Fibroblast of pulmonary artery (primary cell): ENCODE measurements at regions not wholly inside any gene's neighbourhood (a gene's known extent, or its start where the extent isn't known, plus 50 kb on each side); places are given as distances from the start of the nearest gene placed in this dataset.

Source experiments
- DNase-seq: peaks from one replicate; pipeline ENCODE4 v3.0.0-alpha.2; 2010; ENCODE audit warnings: low read depth
- H3K4me3 ChIP-seq: replicated peaks from 2 replicates; pipeline ENCODE4 v1.5.1; 2011; ENCODE audit warnings: low read depth, mild to moderate bottlenecking, control low read depth, low read length, moderate library complexity
- CTCF ChIP-seq: IDR thresholded peaks from 2 replicates; pipeline ENCODE4 v1.5.1; 2011; ENCODE audit warnings: mild to moderate bottlenecking, control low read depth, low read length, inconsistent platforms; ENCODE audit errors: missing control alignments

DNA sequence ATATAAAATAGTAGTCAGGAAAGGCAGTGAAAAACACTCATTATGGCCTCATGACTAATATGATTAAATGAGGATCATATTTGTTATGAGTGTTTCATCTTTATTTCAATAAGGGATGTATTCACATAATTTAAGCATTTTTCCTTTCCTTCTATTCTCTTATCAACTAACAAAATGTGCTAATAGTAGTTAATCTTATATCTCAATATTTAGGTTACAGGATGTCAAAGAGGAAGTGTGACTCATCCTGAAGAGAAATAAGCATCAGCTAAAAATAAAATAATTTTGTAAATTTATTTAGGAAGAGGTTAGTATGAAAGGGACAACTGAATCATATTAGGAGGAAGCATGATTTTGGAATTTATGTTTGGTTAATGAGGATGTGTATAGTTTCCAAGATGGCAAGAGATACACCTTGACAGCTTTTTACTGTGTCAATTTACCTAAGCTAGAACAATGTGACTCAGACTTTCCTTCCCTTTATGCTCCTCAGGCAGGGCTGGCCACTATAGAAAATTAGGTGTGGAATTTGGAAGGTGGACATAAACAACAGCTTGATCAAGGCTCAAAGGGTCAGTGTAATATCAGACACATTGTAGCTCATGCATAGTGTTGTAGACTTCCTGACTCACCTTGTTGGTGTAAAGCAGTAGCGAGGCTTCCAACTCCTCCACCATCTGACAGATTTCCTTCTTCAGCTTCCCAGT, 172.7 kb downstream of the SLITRK1 start:
- no peak for TF ChIP-seq CTCF
- DNase-seq, result peak; percentile 0

DNA sequence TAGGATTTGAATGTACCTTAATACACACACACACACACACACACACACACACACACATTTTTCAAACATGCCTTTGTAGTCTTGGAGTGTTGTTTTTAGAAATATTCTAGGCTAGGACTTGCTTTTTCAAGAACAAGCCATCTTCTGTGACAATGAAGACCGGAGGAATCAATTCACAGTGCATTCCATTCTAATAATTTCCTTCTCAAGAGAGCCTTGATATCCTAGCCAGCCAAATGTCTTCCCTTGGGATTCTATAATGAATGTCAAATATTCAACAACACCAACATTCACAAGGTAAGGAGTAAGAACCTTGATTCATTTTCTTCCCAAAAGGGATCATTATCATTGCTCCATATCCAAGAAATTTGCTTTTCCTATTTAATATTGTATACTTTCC, 180.3 kb downstream of the SLITRK1 start:
- H3K4me3 ChIP-seq, result no peak overlapping the region
- DNase-seq, result no peak
- no peak for TF ChIP-seq CTCF

More for the DNA sequence above, 172.7 kb downstream of the SLITRK1 start:
- H3K4me3 ChIP-seq, result no peak overlapping the region

GRCh38 chr13:83692800-83693199, 189.5 kb downstream of the SLITRK1 start:
- DNase-seq, result no peak
- TF ChIP-seq CTCF, result no peak
- H3K4me3 ChIP-seq, result no peak overlapping the region

- no peak overlapping the region for H3K4me3 ChIP-seq
- peak; percentile 21 for DNase-seq
- TF ChIP-seq CTCF, result no peak
Observed at GRCh38 chr13:83691966-83692365, 190.3 kb downstream of the SLITRK1 start.

- no peak for TF ChIP-seq CTCF
- no peak for DNase-seq
Observed at GRCh38 chr13:83681547-83681946, 200.7 kb downstream of the SLITRK1 start.

GRCh38 chr13:83677985-83678384, 204.3 kb downstream of the SLITRK1 start:
- no peak overlapping the region for H3K4me3 ChIP-seq
- no peak for TF ChIP-seq CTCF
- DNase-seq, result no peak

More at GRCh38 chr13:83681547-83681946, 200.7 kb downstream of the SLITRK1 start:
- no peak overlapping the region for H3K4me3 ChIP-seq

DNA sequence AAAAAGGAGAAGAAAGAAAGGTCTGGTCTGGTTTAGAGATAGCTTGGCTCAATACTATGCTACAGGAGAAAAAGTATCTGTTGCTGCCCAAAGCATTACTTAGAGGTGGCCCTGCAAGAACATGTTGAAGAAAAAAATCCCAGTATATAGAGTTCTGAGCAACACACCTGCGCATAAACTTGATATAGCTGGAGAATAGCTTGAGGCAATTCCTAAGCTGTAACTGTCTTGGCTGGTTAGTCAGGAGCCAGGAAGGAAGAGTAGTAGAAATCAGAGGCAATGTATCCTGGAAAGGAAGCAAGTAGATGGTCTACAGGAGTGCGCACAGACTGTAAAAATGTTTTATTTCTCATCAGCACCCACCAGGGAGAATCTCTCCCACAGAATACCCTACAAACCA, 209.7 kb downstream of the SLITRK1 start:
- no peak overlapping the region for H3K4me3 ChIP-seq
- TF ChIP-seq CTCF, result no peak
- no peak for DNase-seq
